Mesothelial cell of epicardium (in vitro differentiated cells): ENCODE measurements at regions not wholly inside any gene's neighbourhood (a gene's known extent, or its start where the extent isn't known, plus 50 kb on each side); places are given as distances from the start of the nearest gene placed in this dataset.
"Not testable (repeated sequence)": the region's sequence is repeated elsewhere in the genome, so short reads cannot be mapped to it uniquely, and the experiment has no call there.

Source experiments
- DNase-seq, 2 experiments: peaks; one replicate each; pipeline ENCODE4 v3.0.0; 2021; ENCODE audit warnings: low spot score in 2 of 2; ENCODE audit not compliant: unreplicated experiment in 2 of 2
- H3K27ac Mint-ChIP-seq: 2 replicates; pipeline ENCODE4 v1.8.0; 2021; ENCODE audit warnings: mixed read lengths
- H3K27me3 Mint-ChIP-seq: 2 replicates; pipeline ENCODE4 v1.8.0; 2021; ENCODE audit warnings: low read depth, mixed read lengths
- H3K36me3 Mint-ChIP-seq: 2 replicates; pipeline ENCODE4 v1.8.0; 2021; ENCODE audit warnings: mixed read lengths
- H3K4me1 Mint-ChIP-seq: 2 replicates; pipeline ENCODE4 v1.8.0; 2021; ENCODE audit warnings: mixed read lengths
- H3K4me3 Mint-ChIP-seq: 2 replicates; pipeline ENCODE4 v1.8.0; 2021; ENCODE audit warnings: mild to moderate bottlenecking, moderate library complexity, mixed read lengths
- H3K9me3 Mint-ChIP-seq: 2 replicates; pipeline ENCODE4 v1.8.0; 2021; ENCODE audit warnings: mixed read lengths
- TF ChIP-seq, protein P1 (sequence below): fragments of 200-600 bp; sonication (generic); IDR thresholded peaks from one replicate; pipeline ENCODE4 v1.5.0; 2021; ENCODE audit warnings: antibody characterized with exemption; ENCODE audit not compliant: unreplicated experiment

DNA sequence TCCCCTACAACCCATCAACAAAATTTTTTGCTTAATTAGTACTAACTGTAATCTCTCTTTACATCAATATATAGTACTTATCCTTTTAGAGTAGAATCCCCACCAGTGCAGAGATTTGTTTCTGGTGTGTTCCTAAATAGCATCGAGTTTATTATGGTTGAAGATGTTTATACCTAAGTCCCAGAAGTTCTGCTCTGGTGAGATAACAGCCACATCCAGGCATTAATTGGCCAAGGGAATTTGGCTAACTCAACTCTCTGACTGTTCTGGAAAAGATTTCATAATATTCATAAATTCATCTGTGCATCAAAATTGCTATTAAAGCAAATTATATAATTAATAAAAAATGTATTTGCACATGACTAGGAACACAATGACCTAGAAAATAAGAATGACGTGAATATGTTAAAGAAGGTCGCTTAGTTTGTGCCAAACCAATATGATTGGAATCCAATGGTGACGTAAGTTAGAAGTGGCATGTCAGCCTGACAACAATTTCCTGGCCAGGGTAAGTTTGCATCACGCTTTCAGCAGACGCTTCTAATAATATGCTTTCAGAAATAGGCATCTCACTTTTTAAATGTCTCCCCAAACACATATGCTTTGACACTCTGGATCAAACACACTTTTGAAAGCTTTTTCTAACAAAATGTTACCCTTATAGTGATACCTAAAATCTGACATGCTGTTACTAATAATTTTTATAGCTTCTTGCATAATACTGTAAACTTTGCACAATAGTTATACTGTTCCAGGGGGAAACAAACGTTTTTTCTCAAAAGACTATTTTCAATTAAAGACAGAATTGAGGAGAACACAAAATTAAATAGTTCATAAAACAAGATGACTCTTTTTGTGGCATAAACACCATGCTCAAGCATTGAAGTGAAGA is 236.7 kb downstream of the TENT5A start:
- Mint-ChIP-seq H3K36me3 (no peaks in the 10 kb centered on the region), H3K4me1 (no peaks in the 10 kb centered on the region), H3K27ac (no peak overlapping the region), H3K4me3 (no peak overlapping the region), H3K27me3 (no peaks in the 10 kb centered on the region), H3K9me3 (no peaks in the 10 kb centered on the region)
- TF ChIP-seq, protein P1, sequence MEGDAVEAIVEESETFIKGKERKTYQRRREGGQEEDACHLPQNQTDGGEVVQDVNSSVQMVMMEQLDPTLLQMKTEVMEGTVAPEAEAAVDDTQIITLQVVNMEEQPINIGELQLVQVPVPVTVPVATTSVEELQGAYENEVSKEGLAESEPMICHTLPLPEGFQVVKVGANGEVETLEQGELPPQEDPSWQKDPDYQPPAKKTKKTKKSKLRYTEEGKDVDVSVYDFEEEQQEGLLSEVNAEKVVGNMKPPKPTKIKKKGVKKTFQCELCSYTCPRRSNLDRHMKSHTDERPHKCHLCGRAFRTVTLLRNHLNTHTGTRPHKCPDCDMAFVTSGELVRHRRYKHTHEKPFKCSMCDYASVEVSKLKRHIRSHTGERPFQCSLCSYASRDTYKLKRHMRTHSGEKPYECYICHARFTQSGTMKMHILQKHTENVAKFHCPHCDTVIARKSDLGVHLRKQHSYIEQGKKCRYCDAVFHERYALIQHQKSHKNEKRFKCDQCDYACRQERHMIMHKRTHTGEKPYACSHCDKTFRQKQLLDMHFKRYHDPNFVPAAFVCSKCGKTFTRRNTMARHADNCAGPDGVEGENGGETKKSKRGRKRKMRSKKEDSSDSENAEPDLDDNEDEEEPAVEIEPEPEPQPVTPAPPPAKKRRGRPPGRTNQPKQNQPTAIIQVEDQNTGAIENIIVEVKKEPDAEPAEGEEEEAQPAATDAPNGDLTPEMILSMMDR, result no peak
- DNase-seq, result no peak

DNA sequence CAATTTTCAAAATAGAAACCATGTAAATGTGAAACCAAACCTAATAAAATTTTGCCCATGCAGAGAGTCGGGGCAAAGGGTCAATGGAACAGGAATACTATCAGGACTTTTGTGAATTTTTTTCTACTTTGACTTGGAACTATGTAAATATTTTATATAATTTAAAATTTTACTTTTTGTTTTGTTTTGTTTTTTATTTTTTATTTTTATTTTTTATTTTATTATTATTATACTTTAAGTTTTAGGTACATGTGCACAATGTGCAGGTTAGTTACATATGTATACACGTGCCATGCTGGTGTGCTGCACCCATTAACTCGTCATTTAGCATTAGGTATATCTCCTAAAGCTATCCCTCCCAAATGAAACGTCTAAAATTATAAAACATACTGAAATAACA is 238.3 kb downstream of the TENT5A start:
- not testable (repeated sequence) for H3K4me3 Mint-ChIP-seq, DNase-seq, H3K4me1 Mint-ChIP-seq, H3K27me3 Mint-ChIP-seq, H3K27ac Mint-ChIP-seq, H3K36me3 Mint-ChIP-seq, H3K9me3 Mint-ChIP-seq

DNA sequence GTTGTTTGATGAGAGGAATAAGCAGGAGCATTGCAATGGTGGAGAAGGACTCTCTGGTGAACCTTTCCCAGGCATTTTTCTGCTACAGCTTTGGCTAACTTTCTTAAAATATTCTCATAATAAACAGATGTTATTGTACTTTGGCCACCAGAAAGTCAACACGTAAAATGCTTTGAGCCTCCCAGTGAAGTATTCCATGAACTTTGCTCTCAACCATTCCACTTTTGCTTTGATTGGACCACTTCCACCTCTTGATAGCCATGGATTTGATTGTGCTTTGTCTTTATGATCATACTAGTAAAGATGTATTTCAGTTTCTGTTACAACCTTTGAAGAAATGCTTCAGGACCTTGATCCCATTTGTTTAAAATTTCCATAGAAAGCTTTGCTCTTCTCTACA is 241.1 kb downstream of the TENT5A start:
- Mint-ChIP-seq H3K27ac (no peak overlapping the region), H3K9me3 (no peaks in the 10 kb centered on the region), H3K27me3 (no peaks in the 10 kb centered on the region), H3K36me3 (no peaks in the 10 kb centered on the region), H3K4me1 (no peaks in the 10 kb centered on the region), H3K4me3 (no peak overlapping the region)
- DNase-seq, result no peak
- TF ChIP-seq, protein P1, result no peak

DNA sequence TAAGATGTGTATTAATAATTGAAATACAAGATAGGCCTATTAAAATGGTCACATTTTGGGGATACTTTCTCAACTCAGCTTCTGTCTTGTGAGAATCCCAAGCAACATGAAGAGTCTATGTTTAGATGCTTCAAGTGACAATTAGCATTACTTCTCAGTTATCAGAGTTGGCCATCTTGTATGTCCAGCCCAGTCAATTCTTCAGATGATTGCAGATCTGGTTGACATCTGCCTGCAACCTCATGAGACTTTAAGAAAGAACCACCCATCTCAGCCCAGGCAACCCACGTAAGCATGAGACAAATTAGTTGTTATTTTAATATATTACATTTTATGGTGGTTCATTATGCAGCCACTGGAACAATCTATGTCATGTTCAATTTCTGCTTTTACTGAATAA is 256.5 kb downstream of the TENT5A start:
- Mint-ChIP-seq H3K9me3 (peaks cover 21% of the 10 kb centered on the region), H3K36me3 (no peaks in the 10 kb centered on the region), H3K4me1 (no peaks in the 10 kb centered on the region), H3K27ac (no peak overlapping the region), H3K4me3 (no peak overlapping the region), H3K27me3 (no peaks in the 10 kb centered on the region)
- TF ChIP-seq, protein P1, result no peak
- DNase-seq, result no peak

DNA sequence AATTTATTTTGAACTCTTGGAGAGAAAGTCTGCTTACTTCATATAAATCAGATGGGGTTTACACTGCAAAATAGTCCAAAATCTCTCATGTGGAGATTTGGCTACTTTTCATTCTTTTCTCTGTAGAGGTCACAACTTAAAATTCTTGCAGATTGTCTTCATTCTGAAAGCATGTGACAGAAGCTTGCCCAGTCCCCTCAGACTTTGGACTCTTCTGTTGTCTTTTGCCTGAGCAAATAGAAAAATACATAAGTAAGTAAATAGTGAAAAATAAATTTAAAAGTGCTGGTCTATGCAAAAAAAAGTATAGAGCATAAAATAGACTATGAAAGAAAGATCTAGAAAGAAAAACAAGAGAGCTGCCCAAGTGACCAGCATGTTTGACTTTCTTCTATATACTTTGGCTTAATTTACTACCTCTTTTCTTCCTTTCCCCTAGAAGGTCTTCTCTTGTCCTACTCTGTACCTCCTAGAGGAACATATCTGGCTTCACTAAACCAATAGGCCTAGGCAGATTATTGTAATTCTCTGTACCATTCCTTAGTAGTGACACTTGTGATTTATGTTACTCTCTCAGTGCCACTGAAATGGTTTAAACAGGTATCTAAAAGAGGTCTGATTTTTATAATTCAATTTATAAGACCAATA is 260.9 kb downstream of the TENT5A start:
- Mint-ChIP-seq H3K9me3 (peaks cover 4% of the 10 kb centered on the region), H3K27ac (no peak overlapping the region), H3K4me1 (no peaks in the 10 kb centered on the region), H3K27me3 (no peaks in the 10 kb centered on the region), H3K36me3 (no peaks in the 10 kb centered on the region), H3K4me3 (no peak overlapping the region)
- TF ChIP-seq, protein P1, result no peak
- DNase-seq, result no peak

DNA sequence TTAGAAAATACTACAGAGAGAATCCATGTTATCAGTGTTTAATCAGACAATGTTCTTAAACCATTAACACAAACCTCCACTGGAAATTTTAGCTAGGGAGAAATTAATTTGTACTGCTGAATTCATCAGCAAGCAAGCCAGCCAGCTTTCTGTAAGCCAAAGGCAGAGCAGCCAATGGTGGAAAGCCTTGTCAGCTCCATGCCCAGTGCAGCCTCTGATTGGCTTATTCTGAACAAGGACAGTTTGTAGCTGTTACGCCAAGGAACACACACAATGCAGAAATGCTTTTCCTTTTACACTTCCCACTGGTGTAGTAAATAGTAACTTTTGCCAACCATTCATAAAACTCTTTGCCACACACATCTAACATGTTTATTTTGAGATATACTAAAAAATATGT is 265.0 kb downstream of the TENT5A start:
- Mint-ChIP-seq H3K36me3 (no peaks in the 10 kb centered on the region), H3K9me3 (no peaks in the 10 kb centered on the region), H3K4me3 (no peak overlapping the region), H3K4me1 (no peaks in the 10 kb centered on the region), H3K27ac (no peak overlapping the region), H3K27me3 (no peaks in the 10 kb centered on the region)
- no peak for DNase-seq
- TF ChIP-seq, protein P1, result no peak
